Adrenal gland (tissue), 9 donors: ENCODE measurements at regions not wholly inside any gene's neighbourhood (a gene's known extent, or its start where the extent isn't known, plus 50 kb on each side); places are given as distances from the start of the nearest gene placed in this dataset.
A peak's percentile ranks its signal among the peaks of the same experiment; 100 is the strongest.

Experiments used
- DNase-seq, 7 donors: peaks; one replicate each; pipeline ENCODE4 v3.0.0-alpha.2; 2019 to 2020
- H3K27ac ChIP-seq, 5 donors: fragments of 200-600 bp; sonication (generic) in 4 of 5; 1 replicate in 3 of 5; 2 replicates in 2 of 5; pipeline versions ENCODE4 v1.5.1 to v1.8.0; 2016 to 2020; ENCODE audit warnings: mild to moderate bottlenecking in 1 of 5
- H3K27me3 ChIP-seq: fragments of 200-600 bp; 2 replicates; pipeline ENCODE4 v1.8.0; 2021
- H3K36me3 ChIP-seq, 2 donors: fragments of 200-600 bp; replicated peaks in 1 of 2; 1 replicate in 1 of 2; 2 replicates in 1 of 2; pipeline versions ENCODE4 v1.5.1 to v1.8.0; 2018 to 2022
- H3K4me1 ChIP-seq, 2 donors: fragments of 200-600 bp; replicated peaks in 1 of 2; 1 replicate in 1 of 2; 2 replicates in 1 of 2; pipeline versions ENCODE4 v1.5.1 to v1.8.0; 2018 to 2021
- H3K4me3 ChIP-seq, 4 donors: fragments of 200-600 bp; sonication (generic) in 3 of 4; one replicate each; pipeline ENCODE4 v1.5.1; 2016 to 2018
- H3K9me3 ChIP-seq, 3 donors: fragments of 200-600 bp; sonication (generic) in 1 of 3; replicated peaks in 1 of 3; 1 replicate in 2 of 3; 2 replicates in 1 of 3; pipeline versions ENCODE4 v1.5.1 to v1.8.0; 2016 to 2021
- POLR2A ChIP-seq, 2 donors: fragments of 450-650 bp; IDR thresholded peaks; one replicate each; pipeline ENCODE4 v1.6.1; 2017; ENCODE audit warnings: antibody characterized with exemption in 2 of 2, mild to moderate bottlenecking in 2 of 2, moderate library complexity in 1 of 2
- WGBS, 4 donors: extraction: QIAGEN DNeasy Blood & Tissue Kit in 2 of 4; methylation state at CpG; one replicate each; pipeline versions ENCODE4 v1.1.5 to v1.1.7; 2013 to 2017; 5-methylcytosine and 5-hydroxymethylcytosine counted together
- intact Hi-C, 2 donors: fragments of 100-400 bp; cut with DNase I; formaldehyde crosslinking; loops; one replicate each; pipeline versions ENCODE4 v1.14.1 to v1.15.0; 2022 to 2023
- TF ChIP-seq, protein P1 (sequence below), 6 experiments: fragments of 450-650 bp in 4 of 6; fragments of 200-600 bp in 2 of 6; sonication (generic) in 1 of 6; IDR thresholded peaks; 1 replicate in 5 of 6; 2 replicates in 1 of 6; pipeline versions ENCODE4 v1.5.1 to v1.8.0; 2016 to 2021; ENCODE audit warnings: antibody characterized with exemption in 6 of 6, mild to moderate bottlenecking in 2 of 6, moderate library complexity in 1 of 6
- donor health status: healthy with polysubstance abuse.
- donor health status: Bipolar disorder and iron deficiency.
- donor health status: DM: yes; HTN: yes; CAD: no.
- donor health status: DM: no; HTN: no; CAD: no.
- donor health status: DM: no; HTN: no; CAD: no.

GRCh38 chr15:55033574-55033973, 163.2 kb downstream of the RSL24D1 start:
- TF ChIP-seq, protein P1, sequence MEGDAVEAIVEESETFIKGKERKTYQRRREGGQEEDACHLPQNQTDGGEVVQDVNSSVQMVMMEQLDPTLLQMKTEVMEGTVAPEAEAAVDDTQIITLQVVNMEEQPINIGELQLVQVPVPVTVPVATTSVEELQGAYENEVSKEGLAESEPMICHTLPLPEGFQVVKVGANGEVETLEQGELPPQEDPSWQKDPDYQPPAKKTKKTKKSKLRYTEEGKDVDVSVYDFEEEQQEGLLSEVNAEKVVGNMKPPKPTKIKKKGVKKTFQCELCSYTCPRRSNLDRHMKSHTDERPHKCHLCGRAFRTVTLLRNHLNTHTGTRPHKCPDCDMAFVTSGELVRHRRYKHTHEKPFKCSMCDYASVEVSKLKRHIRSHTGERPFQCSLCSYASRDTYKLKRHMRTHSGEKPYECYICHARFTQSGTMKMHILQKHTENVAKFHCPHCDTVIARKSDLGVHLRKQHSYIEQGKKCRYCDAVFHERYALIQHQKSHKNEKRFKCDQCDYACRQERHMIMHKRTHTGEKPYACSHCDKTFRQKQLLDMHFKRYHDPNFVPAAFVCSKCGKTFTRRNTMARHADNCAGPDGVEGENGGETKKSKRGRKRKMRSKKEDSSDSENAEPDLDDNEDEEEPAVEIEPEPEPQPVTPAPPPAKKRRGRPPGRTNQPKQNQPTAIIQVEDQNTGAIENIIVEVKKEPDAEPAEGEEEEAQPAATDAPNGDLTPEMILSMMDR (IDR thresholded peaks at IDR 0.05) = no peak
- no peak for TF ChIP-seq POLR2A (IDR thresholded peaks at IDR 0.05)
- no peaks in the 10 kb centered on the region for H3K27me3 ChIP-seq
- H3K9me3 ChIP-seq = no peaks in the 10 kb centered on the region
- no peak overlapping the region for H3K4me3 ChIP-seq
- intact Hi-C loops = no loop called here
- no peaks in the 10 kb centered on the region for H3K36me3 ChIP-seq
- H3K4me1 ChIP-seq = no peaks in the 10 kb centered on the region
- DNase-seq = no peak
- H3K27ac ChIP-seq = no peak overlapping the region
- 74 to 93% (median 84%) methylated on average over 2 of the region's 2 CpGs for WGBS, 4 donors

- intact Hi-C loops = no loop called here
- Histone ChIP-seq H3K27ac (peak overlapping the region in 1 of 5 donors; percentile 5), H3K4me1 (no peaks in the 10 kb centered on the region), H3K4me3 (no peak overlapping the region), H3K27me3 (no peaks in the 10 kb centered on the region), H3K36me3 (no peaks in the 10 kb centered on the region), H3K9me3 (no peaks in the 10 kb centered on the region)
- WGBS, 4 donors = 45 to 60% (median 55%) methylated on average over 5 of the region's 5 CpGs
- DNase-seq = peak in 4 of 7 donors; percentile 17 to 53 (median 20)
- TF ChIP-seq, protein P1 (IDR thresholded peaks at IDR 0.05) = no peak
- no peak for TF ChIP-seq POLR2A (IDR thresholded peaks at IDR 0.05)
Observed at GRCh38 chr15:55031727-55032126, 165.0 kb downstream of the RSL24D1 start.

GRCh38 chr15:55026381-55026780, 170.4 kb downstream of the RSL24D1 start:
- TF ChIP-seq POLR2A (IDR thresholded peaks at IDR 0.05) = no peak
- TF ChIP-seq, protein P1 (IDR thresholded peaks at IDR 0.05) = no peak
- no peak overlapping the region for H3K27ac ChIP-seq
- 55 to 80% (median 63%) methylated on average over 1 of the region's 1 CpG for WGBS, 4 donors
- H3K36me3 ChIP-seq = no peaks in the 10 kb centered on the region
- intact Hi-C loops = no loop called here
- H3K27me3 ChIP-seq = no peaks in the 10 kb centered on the region
- DNase-seq = no peak
- H3K4me1 ChIP-seq = no peaks in the 10 kb centered on the region
- H3K4me3 ChIP-seq = no peak overlapping the region
- H3K9me3 ChIP-seq = no peaks in the 10 kb centered on the region

GRCh38 chr15:55017635-55018034, 179.1 kb downstream of the RSL24D1 start:
- H3K4me3 ChIP-seq = no peak overlapping the region
- no peak overlapping the region for H3K27ac ChIP-seq
- intact Hi-C loops = no loop called here
- H3K27me3 ChIP-seq = no peaks in the 10 kb centered on the region
- TF ChIP-seq, protein P1 (IDR thresholded peaks at IDR 0.05) = no peak
- TF ChIP-seq POLR2A (IDR thresholded peaks at IDR 0.05) = no peak
- H3K9me3 ChIP-seq = no peaks in the 10 kb centered on the region
- DNase-seq = no peak
- no peaks in the 10 kb centered on the region for H3K4me1 ChIP-seq
- no peaks in the 10 kb centered on the region for H3K36me3 ChIP-seq
